GM12878 (cell line): ENCODE measurements at regions not wholly inside any gene's neighbourhood (a gene's known extent, or its start where the extent isn't known, plus 50 kb on each side); places are given as distances from the start of the nearest gene placed in this dataset.

Source experiments
- ATAC-seq: fragments of 200-7000 bp; cut with Tn5 transposase; 3 replicates; pipeline ENCODE4 v1.9.1; 2020; ENCODE audit warnings: mild to moderate bottlenecking, moderate library complexity
- BruUV-seq: library from RNA; stranded (reverse); fragments of 400-500 nt; replicated peaks from 2 replicates; lab custom pipeline; 2021; lab: Mats Ljungman, UMichigan
- CTCF ChIA-PET: fragments of 300-600 bp; sonication (Branson Sonifier 250); formaldehyde crosslinking; extraction: SDS; loops from one replicate; lab custom pipeline; 2021; ENCODE audit warnings: inconsistent platforms; lab: Yijun Ruan, JAX
- POLR2A ChIA-PET: fragments of 350-600 bp; formaldehyde crosslinking; extraction: SDS; loops from one replicate; lab custom pipeline; 2021; ENCODE audit warnings: inconsistent platforms; lab: Charles Lee
- RAD21 ChIA-PET: fragments of 300-600 bp; sonication (Branson Sonifier 250); formaldehyde crosslinking; loops from one replicate; lab custom pipeline; 2023; ENCODE audit warnings: antibody characterized with exemption; ENCODE audit not compliant: unreplicated experiment; lab: Charles Lee
- SMC1A ChIA-PET: fragments of 300-600 bp; sonication (Branson Sonifier 250); formaldehyde crosslinking; loops from one replicate; lab custom pipeline; 2023; ENCODE audit not compliant: unreplicated experiment, uncharacterized antibody; lab: Charles Lee
- DNase-seq: peaks from one replicate; pipeline ENCODE4 v3.0.0-alpha.2; 2011; ENCODE audit warnings: low read depth, low spot score
- FAIRE-seq: peaks from 3 replicates; lab custom pipeline; 2011; peaks lifted over from hg19 to GRCh38; lab: Jason Lieb, UNC
- H2AFZ ChIP-seq: 2 replicates; pipeline ENCODE4 v1.6.0; 2011; ENCODE audit warnings: low read depth, low read length, control low read depth; ENCODE audit not compliant: control insufficient read depth
- H3K27ac ChIP-seq: 2 replicates; pipeline ENCODE4 v1.5.1; 2011; ENCODE audit warnings: control low read depth; ENCODE audit not compliant: control insufficient read depth, insufficient read depth
- H3K27me3 ChIP-seq, 2 experiments: replicated peaks in 1 of 2; 2 replicates each; pipeline versions ENCODE4 v1.6.0 to v1.6.1; 2011; ENCODE audit warnings: low read length in 1 of 2; ENCODE audit not compliant: control insufficient read depth in 2 of 2, insufficient read depth in 2 of 2
- H3K36me3 ChIP-seq, 2 experiments: 2 replicates each; pipeline ENCODE4 v1.5.1; 2011; ENCODE audit warnings: low read length in 1 of 2; ENCODE audit not compliant: control insufficient read depth in 2 of 2, insufficient read depth in 2 of 2
- H3K4me1 ChIP-seq: 2 replicates; pipeline ENCODE4 v1.6.1; 2011; ENCODE audit warnings: mild to moderate bottlenecking, low read length, moderate library complexity, mixed read lengths; ENCODE audit not compliant: control insufficient read depth, insufficient read depth
- H3K4me2 ChIP-seq: 2 replicates; pipeline ENCODE4 v1.6.0; 2011; ENCODE audit warnings: control low read depth; ENCODE audit not compliant: control insufficient read depth, insufficient read depth
- H3K4me3 ChIP-seq: fragments of 200-600 bp; sonication (generic); 2 replicates; pipeline ENCODE4 v1.5.1; 2016
- H3K79me2 ChIP-seq: 2 replicates; pipeline ENCODE4 v1.6.0; 2011; ENCODE audit warnings: low read length; ENCODE audit not compliant: control insufficient read depth, insufficient read depth
- H3K9ac ChIP-seq: 2 replicates; pipeline ENCODE4 v1.8.0; 2011; ENCODE audit warnings: low read length, control low read depth, mixed read lengths; ENCODE audit not compliant: control insufficient read depth, insufficient read depth
- H3K9me3 ChIP-seq: replicated peaks from 3 replicates; pipeline ENCODE4 v1.5.1; 2011; ENCODE audit warnings: mild to moderate bottlenecking, low read length; ENCODE audit not compliant: control insufficient read depth, insufficient read depth
- H4K20me1 ChIP-seq: 2 replicates; pipeline ENCODE4 v1.6.0; 2011; ENCODE audit not compliant: control insufficient read depth, insufficient read depth
- DPF2 ChIP-seq: fragments of 450-650 bp; IDR thresholded peaks from 2 replicates; pipeline ENCODE4 v1.6.1; 2017; ENCODE audit warnings: mild to moderate bottlenecking
- NR2C1 ChIP-seq: fragments of 450-650 bp; IDR thresholded peaks from 2 replicates; pipeline ENCODE4 v1.6.1; 2017; ENCODE audit warnings: antibody characterized with exemption, mild to moderate bottlenecking, moderate library complexity
- PAX5 ChIP-seq: IDR thresholded peaks from 2 replicates; pipeline ENCODE4 v1.6.1; 2011; ENCODE audit warnings: low read depth, low read length, borderline replicate concordance
- SREBF2 ChIP-seq: IDR thresholded peaks from 2 replicates; pipeline ENCODE4 v1.6.1; 2012; ENCODE audit warnings: mild to moderate bottlenecking, low read length
- ZBTB11 ChIP-seq: fragments of 450-650 bp; formaldehyde crosslinking; IDR thresholded peaks from 2 replicates; pipeline ENCODE4 v1.5.0; 2022; ENCODE audit warnings: mild to moderate bottlenecking, missing genetic modification characterization
- ZBTB33 ChIP-seq: fragments of 450-650 bp; IDR thresholded peaks from 2 replicates; pipeline ENCODE4 v1.6.1; 2017; ENCODE audit warnings: mild to moderate bottlenecking
- WGBS: methylation state at CpG from one replicate; pipeline ENCODE4 v1.1.6; 2016; ENCODE audit warnings: low lambda C conversion rate; ENCODE audit not compliant: insufficient replicate concordance, insufficient coverage; ENCODE audit errors: missing lambda C conversion rate; 5-methylcytosine and 5-hydroxymethylcytosine counted together
- in situ Hi-C: fragments of 300-500 bp; cut with MboI; formaldehyde crosslinking; loops from 9 replicates; pipeline ENCODE4 v1.14.3; 2018; ENCODE audit warnings: mixed read lengths
- intact Hi-C: fragments of 100-400 bp; cut with micrococcal nuclease; formaldehyde crosslinking; loops from one replicate; pipeline ENCODE4 v1.14.2; 2022; ENCODE audit not compliant: unreplicated experiment
- TF ChIP-seq, protein P1 (sequence below): IDR thresholded peaks from 2 replicates; pipeline ENCODE4 v1.6.1; 2012; ENCODE audit warnings: low read depth, low read length, improper control_type of control experiment
- TF ChIP-seq, protein P2 (sequence below): fragments of 150-350 bp; IDR thresholded peaks from 2 replicates; pipeline ENCODE4 v1.6.1; 2014; ENCODE audit warnings: mild to moderate bottlenecking, low read depth, low read length

DNA sequence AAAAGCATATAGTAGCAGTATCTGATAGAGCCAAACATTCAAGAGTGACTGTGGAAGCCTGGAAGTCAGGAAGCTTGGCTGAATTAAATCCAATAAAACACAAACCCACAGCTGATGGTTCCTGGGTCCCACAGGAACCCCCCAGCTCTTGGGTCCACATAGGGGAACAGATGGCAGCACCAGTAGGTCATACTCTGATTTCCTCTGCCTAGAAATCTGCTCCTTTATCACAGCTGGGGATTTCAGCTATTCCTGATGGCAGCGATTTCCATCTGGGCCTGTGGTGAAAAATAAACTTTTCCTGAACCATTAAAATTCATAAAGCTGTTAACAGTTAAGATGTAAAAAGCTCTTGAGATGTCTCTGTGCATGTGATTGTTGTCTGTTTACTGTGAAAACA is 202.0 kb upstream of the FRMD6 start (continued):
- no peak for TF ChIP-seq ZBTB33

DNA sequence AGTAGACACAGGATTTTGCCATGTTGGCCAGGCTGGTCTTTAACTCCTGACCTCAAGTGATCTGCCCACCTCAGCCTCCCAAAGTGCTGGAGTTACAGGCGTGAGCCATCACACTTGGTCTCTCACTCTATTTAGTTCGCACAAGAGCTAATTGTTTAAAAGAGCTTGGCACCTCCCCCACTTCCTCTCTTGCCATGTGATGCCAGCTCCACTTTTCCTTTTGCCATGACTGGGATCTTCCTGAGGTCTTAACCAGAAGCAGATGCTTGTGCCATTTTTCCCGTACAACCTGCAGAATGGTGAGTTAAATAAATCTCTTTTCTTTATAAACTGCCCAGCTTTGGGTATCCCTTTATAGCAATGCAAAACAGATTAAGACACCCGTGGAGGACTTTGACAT is 200.1 kb upstream of the FRMD6 start:
- no peak overlapping the region for H3K4me3 ChIP-seq
- ChIA-PET SMC1A (no interaction called here), RAD21 (no interaction called here), CTCF (no interaction called here), POLR2A (no interaction called here)
- no peak for TF ChIP-seq NR2C1
- TF ChIP-seq, protein P1, sequence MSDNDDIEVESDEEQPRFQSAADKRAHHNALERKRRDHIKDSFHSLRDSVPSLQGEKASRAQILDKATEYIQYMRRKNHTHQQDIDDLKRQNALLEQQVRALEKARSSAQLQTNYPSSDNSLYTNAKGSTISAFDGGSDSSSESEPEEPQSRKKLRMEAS, result no peak
- H4K20me1 ChIP-seq, result no peaks in the 10 kb centered on the region
- no peaks in the 10 kb centered on the region for H3K4me1 ChIP-seq
- H3K27ac ChIP-seq, result no peak overlapping the region
- ATAC-seq, result no peak
- in situ Hi-C loops (no loop called here), intact Hi-C loops (no loop called here)
- no TSS peak for BruUV-seq
- no peaks in the 10 kb centered on the region; a peak in 1 of 4 replicates for H3K27me3 ChIP-seq
- no peak overlapping the region for H2AFZ ChIP-seq
- H3K9me3 ChIP-seq, result no peaks in the 10 kb centered on the region
- H3K4me2 ChIP-seq, result no peak overlapping the region
- no peak for DNase-seq
- H3K9ac ChIP-seq, result no peak overlapping the region
- WGBS, result 31% methylated on average over 4 of the region's 4 CpGs
- no peaks in the 10 kb centered on the region for H3K79me2 ChIP-seq
- H3K36me3 ChIP-seq, result no peaks in the 10 kb centered on the region
- FAIRE-seq, result no peak

DNA sequence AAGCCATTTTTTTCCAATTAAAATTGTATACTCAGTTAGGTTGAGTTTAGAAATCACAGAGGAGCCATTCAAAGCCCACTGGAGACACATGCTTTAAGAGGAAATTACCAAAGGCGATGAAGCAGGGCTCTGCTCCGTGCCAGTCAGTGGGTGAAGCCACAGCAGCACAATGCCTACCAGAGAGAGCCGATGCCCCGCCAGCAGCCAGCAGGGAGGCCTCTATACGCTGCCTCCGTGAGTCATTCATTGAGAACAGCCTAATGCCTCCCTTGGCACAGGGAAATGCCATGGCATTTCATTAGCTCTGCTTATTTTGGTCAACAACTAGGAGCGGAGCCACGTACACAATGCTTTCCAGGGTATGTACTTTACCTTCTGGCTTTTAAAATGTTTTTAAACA is 197.8 kb upstream of the FRMD6 start:
- DNase-seq (no peak), FAIRE-seq (no peak), ATAC-seq (no peak)
- Histone ChIP-seq H3K36me3 (no peaks in the 10 kb centered on the region), H3K4me2 (no peak overlapping the region), H3K9ac (no peak overlapping the region), H4K20me1 (no peaks in the 10 kb centered on the region), H3K4me3 (no peak overlapping the region), H3K9me3 (no peaks in the 10 kb centered on the region), H3K79me2 (no peaks in the 10 kb centered on the region), H3K27ac (no peak overlapping the region), H2AFZ (no peak overlapping the region), H3K27me3 (no peaks in the 10 kb centered on the region; a peak in 1 of 4 replicates), H3K4me1 (no peaks in the 10 kb centered on the region)
- ChIA-PET CTCF (no interaction called here), SMC1A (no interaction called here), RAD21 (no interaction called here), POLR2A (no interaction called here)
- in situ Hi-C loops, result no loop called here
- WGBS, result 64% methylated on average over 8 of the region's 8 CpGs
- intact Hi-C loops, result no loop called here
- BruUV-seq, result no TSS peak
- TF ChIP-seq, protein P2, sequence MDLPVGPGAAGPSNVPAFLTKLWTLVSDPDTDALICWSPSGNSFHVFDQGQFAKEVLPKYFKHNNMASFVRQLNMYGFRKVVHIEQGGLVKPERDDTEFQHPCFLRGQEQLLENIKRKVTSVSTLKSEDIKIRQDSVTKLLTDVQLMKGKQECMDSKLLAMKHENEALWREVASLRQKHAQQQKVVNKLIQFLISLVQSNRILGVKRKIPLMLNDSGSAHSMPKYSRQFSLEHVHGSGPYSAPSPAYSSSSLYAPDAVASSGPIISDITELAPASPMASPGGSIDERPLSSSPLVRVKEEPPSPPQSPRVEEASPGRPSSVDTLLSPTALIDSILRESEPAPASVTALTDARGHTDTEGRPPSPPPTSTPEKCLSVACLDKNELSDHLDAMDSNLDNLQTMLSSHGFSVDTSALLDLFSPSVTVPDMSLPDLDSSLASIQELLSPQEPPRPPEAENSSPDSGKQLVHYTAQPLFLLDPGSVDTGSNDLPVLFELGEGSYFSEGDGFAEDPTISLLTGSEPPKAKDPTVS, result no peak
- TF ChIP-seq ZBTB11 (CRISPR knock-in tag), result no peak
- TF ChIP-seq PAX5, result no peak
- no peak for TF ChIP-seq DPF2
- TF ChIP-seq SREBF2, result no peak
